CD8-positive, alpha-beta memory T cell (primary cell): ENCODE measurements at regions not wholly inside any gene's neighbourhood (a gene's known extent, or its start where the extent isn't known, plus 50 kb on each side); places are given as distances from the start of the nearest gene placed in this dataset.
A peak's percentile ranks its signal among the peaks of the same experiment; 100 is the strongest.
"Not testable (repeated sequence)": the region's sequence is repeated elsewhere in the genome, so short reads cannot be mapped to it uniquely, and the experiment has no call there.

Experiments
- CTCF ChIA-PET: fragments of 350-600 bp; sonication (Branson Sonifier 250); formaldehyde crosslinking; loops from one replicate; lab custom pipeline; 2021; ENCODE audit warnings: antibody characterized with exemption; lab: Charles Lee
- POLR2A ChIA-PET: fragments of 350-600 bp; sonication (Branson Sonifier 250); formaldehyde crosslinking; loops from one replicate; lab custom pipeline; 2021; ENCODE audit warnings: antibody characterized with exemption; lab: Charles Lee
- DNase-seq, 5 donors: peaks; one replicate each; pipeline versions ENCODE4 v3.0.0 to v3.0.0-alpha.2; 2020 to 2022; ENCODE audit warnings: mixed read lengths in 1 of 5
- H3K27ac ChIP-seq: one replicate; pipeline ENCODE4 v1.7.0; 2013; ENCODE audit warnings: low read depth, mild to moderate bottlenecking, low read length, moderate library complexity
- H3K27me3 ChIP-seq: 2 replicates; pipeline ENCODE4 v1.7.0; 2013; ENCODE audit warnings: low read length, mild to moderate bottlenecking; ENCODE audit not compliant: insufficient read depth, poor library complexity, severe bottlenecking
- H3K36me3 ChIP-seq: 2 replicates; pipeline ENCODE4 v1.7.0; 2013; ENCODE audit warnings: mild to moderate bottlenecking, low read length, moderate library complexity; ENCODE audit not compliant: insufficient read depth
- H3K4me1 ChIP-seq: 2 replicates; pipeline ENCODE4 v1.7.0; 2013; ENCODE audit warnings: mild to moderate bottlenecking, low read length, moderate library complexity; ENCODE audit not compliant: insufficient read depth
- H3K4me3 ChIP-seq: 2 replicates; pipeline ENCODE4 v1.7.0; 2013; ENCODE audit warnings: mild to moderate bottlenecking, low read length
- H3K9me3 ChIP-seq: 2 replicates; pipeline ENCODE4 v1.7.0; 2013; ENCODE audit warnings: mild to moderate bottlenecking, low read length
- H3K27ac Mint-ChIP-seq, 8 donors: one replicate each; pipeline ENCODE4 v1.8.0; 2020 to 2021; ENCODE audit warnings: mixed read lengths in 8 of 8, mild to moderate bottlenecking in 6 of 8, inconsistent platforms in 3 of 8, moderate library complexity in 3 of 8
- H3K27me3 Mint-ChIP-seq, 2 donors: one replicate each; pipeline ENCODE4 v1.8.0; 2020 to 2021; ENCODE audit warnings: mixed read lengths in 2 of 2, mild to moderate bottlenecking in 1 of 2, moderate library complexity in 1 of 2
- H3K36me3 Mint-ChIP-seq, 3 donors: one replicate each; pipeline ENCODE4 v1.8.0; 2020 to 2021; ENCODE audit warnings: mixed read lengths in 3 of 3, inconsistent platforms in 1 of 3, mild to moderate bottlenecking in 1 of 3
- H3K4me1 Mint-ChIP-seq, 3 donors: one replicate each; pipeline ENCODE4 v1.8.0; 2020 to 2021; ENCODE audit warnings: mixed read lengths in 3 of 3, inconsistent platforms in 1 of 3, mild to moderate bottlenecking in 1 of 3
- H3K4me3 Mint-ChIP-seq, 7 donors: one replicate each; pipeline ENCODE4 v1.8.0; 2020 to 2021; ENCODE audit warnings: mixed read lengths in 7 of 7, mild to moderate bottlenecking in 6 of 7, moderate library complexity in 4 of 7, inconsistent platforms in 2 of 7
- H3K9me3 Mint-ChIP-seq, 5 donors: one replicate each; pipeline ENCODE4 v1.8.0; 2020 to 2022; ENCODE audit warnings: mixed read lengths in 5 of 5, mild to moderate bottlenecking in 3 of 5, moderate library complexity in 2 of 5, inconsistent platforms in 1 of 5

- Histone ChIP-seq H3K36me3 (no peaks in the 10 kb centered on the region), H3K27me3 (no peaks in the 10 kb centered on the region), H3K4me3 (no peak overlapping the region), H3K9me3 (no peaks in the 10 kb centered on the region), H3K4me1 (no peaks in the 10 kb centered on the region), H3K27ac (no peak overlapping the region)
- no peak overlapping the region for H3K27ac Mint-ChIP-seq
- H3K9me3 Mint-ChIP-seq = peaks cover 0 to 37% (median 2%) of the 10 kb centered on the region in 5 donors
- ChIA-PET CTCF (no interaction called here), POLR2A (no interaction called here)
- no peaks in the 10 kb centered on the region for H3K36me3 Mint-ChIP-seq
- H3K27me3 Mint-ChIP-seq = no peaks in the 10 kb centered on the region
- H3K4me3 Mint-ChIP-seq = no peak overlapping the region
- no peaks in the 10 kb centered on the region for H3K4me1 Mint-ChIP-seq
- no peak for DNase-seq
These were observed 599.4 kb upstream of the ANKRD30A start for GRCh38 chr10:36526033-36526432.

- H3K4me1 Mint-ChIP-seq, H3K4me3 Mint-ChIP-seq, H3K9me3 ChIP-seq, H3K27me3 Mint-ChIP-seq, H3K27ac Mint-ChIP-seq, H3K4me1 ChIP-seq, H3K27me3 ChIP-seq, POLR2A ChIA-PET, CTCF ChIA-PET, DNase-seq, H3K36me3 ChIP-seq, H3K36me3 Mint-ChIP-seq, H3K4me3 ChIP-seq, H3K27ac ChIP-seq: not testable (repeated sequence)
- H3K9me3 Mint-ChIP-seq = peaks cover 0 to 32% (median 6%) of the 10 kb centered on the region in 5 donors
These were observed 601.3 kb upstream of the ANKRD30A start for GRCh38 chr10:36524126-36524525.

GRCh38 chr10:36519909-36520308 is 605.5 kb upstream of the ANKRD30A start:
- H3K27ac Mint-ChIP-seq = no peak overlapping the region
- Histone ChIP-seq H3K9me3 (no peaks in the 10 kb centered on the region), H3K36me3 (no peaks in the 10 kb centered on the region), H3K27ac (no peak overlapping the region), H3K4me3 (no peak overlapping the region), H3K27me3 (no peaks in the 10 kb centered on the region), H3K4me1 (no peaks in the 10 kb centered on the region)
- no peaks in the 10 kb centered on the region for H3K36me3 Mint-ChIP-seq
- no peak overlapping the region for H3K4me3 Mint-ChIP-seq
- no peak for DNase-seq
- H3K9me3 Mint-ChIP-seq = peaks cover 0 to 20% (median 9%) of the 10 kb centered on the region in 5 donors
- no peaks in the 10 kb centered on the region for H3K27me3 Mint-ChIP-seq
- ChIA-PET CTCF (no interaction called here), POLR2A (no interaction called here)
- no peaks in the 10 kb centered on the region for H3K4me1 Mint-ChIP-seq

- H3K4me1 ChIP-seq = no peaks in the 10 kb centered on the region
- peaks cover 0 to 24% (median 12%) of the 10 kb centered on the region in 5 donors for H3K9me3 Mint-ChIP-seq
- no peaks in the 10 kb centered on the region for H3K36me3 Mint-ChIP-seq
- no peak overlapping the region for H3K27ac ChIP-seq
- POLR2A ChIA-PET = no interaction called here
- no peak overlapping the region for H3K4me3 Mint-ChIP-seq
- DNase-seq = no peak
- no peaks in the 10 kb centered on the region for H3K27me3 Mint-ChIP-seq
- H3K9me3 ChIP-seq = no peaks in the 10 kb centered on the region
- H3K4me1 Mint-ChIP-seq = no peaks in the 10 kb centered on the region
- CTCF ChIA-PET = no interaction called here
- H3K27ac Mint-ChIP-seq = peak overlapping the region in 1 of 8 donors; percentile 82
- no peaks in the 10 kb centered on the region for H3K27me3 ChIP-seq
- H3K36me3 ChIP-seq = no peaks in the 10 kb centered on the region
- H3K4me3 ChIP-seq = no peak overlapping the region
These were observed 609.1 kb upstream of the ANKRD30A start for GRCh38 chr10:36516281-36516680.

- H3K9me3 ChIP-seq = peaks cover 5% of the 10 kb centered on the region
- H3K4me3 ChIP-seq = no peak overlapping the region
- CTCF ChIA-PET = interaction anchor here (1.2 kb wide), 1 partner anchor 26 kb away, joined by 3 read pairs; no protein-coding TSS in a partner anchor
- no peaks in the 10 kb centered on the region for H3K4me1 ChIP-seq
- no peaks in the 10 kb centered on the region for H3K36me3 ChIP-seq
- H3K36me3 Mint-ChIP-seq = no peaks in the 10 kb centered on the region
- DNase-seq = no peak
- no peaks in the 10 kb centered on the region for H3K27me3 ChIP-seq
- POLR2A ChIA-PET = no interaction called here
- no peaks in the 10 kb centered on the region for H3K27me3 Mint-ChIP-seq
- H3K27ac Mint-ChIP-seq = no peak overlapping the region
- no peak overlapping the region for H3K4me3 Mint-ChIP-seq
- no peaks in the 10 kb centered on the region for H3K4me1 Mint-ChIP-seq
- H3K9me3 Mint-ChIP-seq = peaks cover 0 to 24% (median 12%) of the 10 kb centered on the region in 5 donors
- no peak overlapping the region for H3K27ac ChIP-seq
These were observed 610.1 kb upstream of the ANKRD30A start for GRCh38 chr10:36515319-36515718.

- H3K4me3 ChIP-seq = no peak overlapping the region
- H3K9me3 Mint-ChIP-seq = peaks cover 1 to 10% (median 5%) of the 10 kb centered on the region in 5 donors
- no peak overlapping the region for H3K4me3 Mint-ChIP-seq
- no peaks in the 10 kb centered on the region for H3K36me3 ChIP-seq
- no peak overlapping the region for H3K27ac Mint-ChIP-seq
- no peaks in the 10 kb centered on the region for H3K27me3 Mint-ChIP-seq
- H3K36me3 Mint-ChIP-seq = peaks cover 0 to 3% (median 0%) of the 10 kb centered on the region in 3 donors
- H3K4me1 ChIP-seq = no peaks in the 10 kb centered on the region
- no peaks in the 10 kb centered on the region for H3K4me1 Mint-ChIP-seq
- ChIA-PET POLR2A (no interaction called here), CTCF (no interaction called here)
- no peak overlapping the region for H3K27ac ChIP-seq
- no peak for DNase-seq
- H3K27me3 ChIP-seq = no peaks in the 10 kb centered on the region
- peaks cover 5% of the 10 kb centered on the region for H3K9me3 ChIP-seq
These were observed 617.7 kb upstream of the ANKRD30A start for GRCh38 chr10:36507715-36508114.

GRCh38 chr10:36506697-36507496 is 618.5 kb upstream of the ANKRD30A start:
- Mint-ChIP-seq H3K27me3 (no peaks in the 10 kb centered on the region), H3K36me3 (peaks cover 0 to 3% (median 0%) of the 10 kb centered on the region in 3 donors), H3K27ac (no peak overlapping the region), H3K9me3 (peaks cover 0 to 8% (median 5%) of the 10 kb centered on the region in 5 donors), H3K4me1 (no peaks in the 10 kb centered on the region), H3K4me3 (no peak overlapping the region)
- H3K27me3 ChIP-seq = no peaks in the 10 kb centered on the region
- H3K4me3 ChIP-seq = no peak overlapping the region
- H3K4me1 ChIP-seq = no peaks in the 10 kb centered on the region
- ChIA-PET POLR2A (no interaction called here), CTCF (no interaction called here)
- no peak overlapping the region for H3K27ac ChIP-seq
- H3K36me3 ChIP-seq = no peaks in the 10 kb centered on the region
- no peak for DNase-seq
- peaks cover 5% of the 10 kb centered on the region for H3K9me3 ChIP-seq

- Mint-ChIP-seq H3K4me3 (no peak overlapping the region), H3K4me1 (no peaks in the 10 kb centered on the region), H3K36me3 (peaks cover 0 to 4% (median 0%) of the 10 kb centered on the region in 3 donors), H3K9me3 (peaks cover 0 to 11% (median 7%) of the 10 kb centered on the region in 5 donors), H3K27me3 (no peaks in the 10 kb centered on the region), H3K27ac (no peak overlapping the region)
- no peaks in the 10 kb centered on the region for H3K36me3 ChIP-seq
- H3K9me3 ChIP-seq = peaks cover 5% of the 10 kb centered on the region
- DNase-seq = no peak
- ChIA-PET POLR2A (no interaction called here), CTCF (no interaction called here)
- no peaks in the 10 kb centered on the region for H3K27me3 ChIP-seq
- no peak overlapping the region for H3K4me3 ChIP-seq
- no peaks in the 10 kb centered on the region for H3K4me1 ChIP-seq
- H3K27ac ChIP-seq = no peak overlapping the region
These were observed 619.1 kb upstream of the ANKRD30A start for GRCh38 chr10:36506261-36506660.
